GM19351 (cell line): ENCODE measurements at regions not wholly inside any gene's neighbourhood (a gene's known extent, or its start where the extent isn't known, plus 50 kb on each side); places are given as distances from the start of the nearest gene placed in this dataset.

ENCODE experiments used
- ATAC-seq: cut with Tn5 transposase; IDR thresholded peaks from one replicate; pipeline ENCODE4 v1.9.1; 2021; ENCODE audit warnings: mild to moderate bottlenecking, moderate library complexity; ENCODE audit not compliant: unreplicated experiment

DNA sequence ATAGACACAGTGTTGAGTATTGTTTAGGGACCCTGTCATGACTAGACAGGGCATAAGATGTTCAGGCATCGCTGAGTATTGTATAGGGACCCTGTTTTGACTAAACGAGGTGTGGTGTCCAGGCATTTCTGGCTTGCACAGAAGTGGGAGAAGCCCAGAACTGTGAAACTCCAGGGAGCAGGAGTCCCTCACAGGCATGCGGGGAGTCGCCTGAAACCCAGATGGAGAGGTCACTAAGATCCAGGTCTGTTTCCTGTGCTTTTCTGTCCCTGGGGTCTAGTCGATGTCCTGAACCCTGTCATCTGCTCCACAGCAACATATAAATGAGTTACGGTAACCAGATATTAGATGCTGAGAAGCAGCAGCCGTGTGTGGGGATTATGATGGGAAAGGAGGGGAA lies 469.0 kb upstream of the SALL3 start:
- ATAC-seq = no peak

DNA sequence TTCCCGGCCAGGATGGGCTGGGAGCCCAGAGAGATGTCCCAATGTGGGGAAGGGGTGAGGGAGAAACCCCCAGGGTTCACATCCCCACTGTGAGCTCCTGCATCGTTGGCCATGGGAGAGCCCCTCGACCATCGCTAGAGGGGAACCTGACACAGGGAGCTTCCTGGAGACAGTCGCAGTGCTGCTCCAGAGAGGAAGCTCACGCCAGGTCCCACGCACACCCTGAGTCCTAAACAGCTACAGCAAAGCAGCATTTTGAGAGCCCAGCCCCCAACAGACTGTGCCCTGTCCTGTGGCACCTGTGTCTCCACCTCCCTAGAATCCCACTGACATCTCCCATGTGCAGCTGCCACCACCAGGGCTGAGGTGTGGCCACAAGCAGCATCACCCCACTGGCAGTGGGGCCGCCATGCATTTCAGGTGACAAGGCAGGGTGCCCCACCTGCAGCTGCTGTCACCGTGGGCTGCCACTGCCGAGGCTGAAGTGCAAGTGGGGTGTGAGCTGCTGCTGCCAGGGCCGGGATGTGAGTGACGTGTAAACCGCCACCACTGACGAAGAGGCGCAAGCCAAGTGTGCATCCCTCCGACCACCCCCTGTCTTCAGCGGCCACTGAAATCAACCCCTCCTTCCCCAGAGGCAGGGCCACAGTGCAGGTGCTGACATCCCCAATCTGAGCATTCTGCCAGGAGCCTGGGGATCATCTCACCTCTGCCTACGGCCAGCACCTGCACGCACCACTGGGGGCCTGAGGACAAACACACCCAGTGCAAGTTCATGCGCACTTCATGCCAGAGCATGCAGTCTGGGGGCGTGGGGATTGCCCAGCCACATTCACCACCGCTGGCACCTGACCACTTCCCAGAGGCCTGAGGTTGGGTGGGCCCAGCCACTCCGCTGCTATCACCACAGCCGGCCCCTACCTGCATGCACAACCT lies 467.7 kb upstream of the SALL3 start:
- no peak for ATAC-seq

DNA sequence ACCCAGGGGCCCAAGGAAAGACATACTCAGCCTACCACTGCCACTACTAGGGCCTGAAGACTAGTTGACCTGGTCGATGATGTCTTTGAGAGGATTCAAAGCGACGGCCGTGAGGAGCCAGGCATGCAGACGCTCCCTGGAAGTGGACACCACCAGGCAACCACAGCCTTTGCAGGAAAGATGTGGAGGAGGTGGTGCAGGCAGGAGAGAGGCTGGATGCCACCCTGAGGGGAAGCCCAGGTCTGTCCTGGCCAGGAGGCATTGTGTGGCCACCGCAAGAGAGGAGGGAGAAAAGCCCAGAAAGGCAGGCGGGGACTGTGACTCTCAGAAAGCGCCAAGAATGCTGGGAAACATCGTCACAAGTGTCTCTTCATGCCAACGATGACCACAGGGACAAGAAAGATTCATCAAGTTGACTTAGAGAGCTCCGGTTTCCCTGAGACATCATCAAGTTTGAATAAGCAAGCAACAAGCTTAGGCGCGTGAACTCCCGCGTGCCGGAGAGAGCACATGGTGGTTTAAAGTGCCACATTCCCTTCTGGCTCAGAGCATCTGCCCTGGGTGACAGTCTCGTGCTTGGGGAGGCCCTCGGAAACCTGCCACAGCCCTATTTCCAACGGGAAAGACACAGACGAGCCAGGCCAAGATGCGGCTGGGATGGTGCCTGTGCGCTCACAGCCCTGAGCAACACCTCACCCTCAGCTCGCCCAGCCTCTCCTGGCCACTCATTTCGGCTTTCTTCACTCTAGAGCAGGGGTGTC lies 464.5 kb upstream of the SALL3 start:
- ATAC-seq = no peak

DNA sequence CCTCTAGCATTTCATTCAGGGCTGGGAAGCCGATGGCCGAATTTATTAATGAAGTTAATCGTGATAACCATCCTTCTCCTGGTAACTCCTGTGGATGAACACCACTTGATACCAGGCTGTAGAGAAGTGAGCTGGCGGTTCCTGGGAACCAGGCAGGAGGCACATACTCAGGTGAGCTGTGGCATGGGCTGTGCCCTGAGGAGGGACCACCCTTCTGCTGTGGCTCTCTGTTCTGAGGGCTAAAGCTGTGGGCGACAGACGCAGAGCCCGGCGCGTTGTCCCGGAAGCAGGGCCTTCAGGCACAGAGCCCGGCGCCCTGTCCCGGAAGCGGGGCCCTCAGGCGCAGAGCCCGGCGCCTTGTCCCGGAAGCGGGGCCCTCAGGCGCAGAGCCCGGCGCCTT lies 462.3 kb upstream of the SALL3 start:
- no peak for ATAC-seq

DNA sequence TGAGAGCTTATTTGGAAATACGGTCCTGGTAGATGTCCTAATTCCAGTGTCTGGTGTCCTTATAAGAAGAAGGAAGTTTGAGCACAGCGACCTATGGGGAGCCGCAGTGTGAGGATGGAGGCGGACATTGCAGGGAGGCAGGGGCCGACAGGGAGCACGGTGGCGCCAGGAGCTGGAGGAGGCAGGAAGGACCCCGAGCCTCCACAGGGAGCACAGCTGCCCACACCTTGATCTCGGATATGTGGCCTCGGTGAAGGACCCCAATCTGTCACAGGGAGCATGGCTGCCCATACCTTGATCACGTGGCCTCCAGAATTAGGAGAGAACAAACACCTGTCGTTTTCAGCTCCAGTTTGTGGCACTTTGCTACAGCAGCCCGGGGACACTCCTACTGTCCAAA lies 461.6 kb upstream of the SALL3 start:
- ATAC-seq = no peak

DNA sequence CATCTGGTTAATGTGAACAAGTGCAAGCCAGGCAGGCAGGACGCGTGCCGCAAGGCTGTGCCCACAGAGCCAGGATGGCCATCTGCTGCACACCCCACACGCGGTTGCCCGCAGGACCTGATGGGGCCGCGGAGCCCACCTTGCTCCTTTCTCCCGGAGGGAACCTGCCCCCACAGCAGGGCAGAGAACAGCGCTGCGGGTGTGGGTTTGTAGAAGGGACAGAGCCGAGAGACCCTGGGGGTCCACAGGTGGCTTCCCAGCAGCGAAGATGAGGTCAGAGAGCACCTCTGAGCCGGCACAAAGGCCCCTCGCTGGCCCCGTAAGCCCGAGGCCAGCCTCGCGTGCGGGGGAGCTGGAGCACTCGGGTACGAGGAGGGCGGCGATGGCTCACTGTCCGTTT lies 460.8 kb upstream of the SALL3 start:
- ATAC-seq = no peak

DNA sequence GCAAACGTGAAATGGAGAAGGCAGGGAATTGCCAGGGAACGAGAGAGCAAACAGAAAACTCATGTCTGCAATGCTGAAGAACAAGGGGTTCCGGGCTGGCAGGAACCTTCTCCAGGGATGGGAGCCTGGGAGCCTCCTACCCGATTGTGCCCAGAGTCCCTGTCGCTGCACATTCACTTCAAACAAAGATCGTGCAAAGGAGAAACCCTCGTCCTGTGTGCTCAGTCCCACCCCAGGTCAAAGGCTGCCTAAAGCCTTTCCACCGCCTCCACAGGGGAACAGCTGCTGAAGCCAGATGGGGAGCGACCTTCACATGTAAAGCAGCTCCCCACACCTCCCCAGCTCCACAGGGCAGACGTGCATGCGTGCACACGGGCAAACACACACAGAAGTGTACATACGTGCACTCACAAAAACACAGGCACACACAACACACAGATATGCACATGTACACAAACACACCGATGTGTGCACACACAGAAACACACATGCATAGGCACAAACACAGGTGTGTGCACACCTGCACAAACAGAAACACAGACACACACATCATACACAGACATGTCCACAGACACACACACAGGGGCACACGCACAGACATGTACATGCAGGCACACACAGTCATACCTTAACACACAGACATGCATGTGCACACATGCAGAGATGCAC lies 460.1 kb upstream of the SALL3 start:
- ATAC-seq = no peak

DNA sequence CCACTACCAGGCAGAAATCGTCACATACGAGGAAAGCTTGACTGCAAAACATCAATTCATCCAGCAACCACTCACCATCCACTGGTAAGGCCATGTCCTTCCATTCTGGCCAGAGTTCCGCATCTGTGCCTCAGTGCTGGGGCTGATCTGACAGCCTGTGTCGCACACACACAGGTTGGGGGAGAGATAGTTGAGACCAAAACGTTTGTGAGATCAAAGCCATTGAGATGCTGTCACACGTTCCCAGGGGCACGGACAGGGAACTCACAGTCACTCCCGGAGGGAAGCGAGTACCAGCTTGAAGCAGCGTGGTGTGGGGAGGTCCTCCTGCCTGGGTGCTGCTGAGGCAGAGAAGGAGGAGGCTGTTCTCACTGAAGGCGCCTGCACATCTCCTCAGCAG lies 458.5 kb upstream of the SALL3 start:
- ATAC-seq = no peak

DNA sequence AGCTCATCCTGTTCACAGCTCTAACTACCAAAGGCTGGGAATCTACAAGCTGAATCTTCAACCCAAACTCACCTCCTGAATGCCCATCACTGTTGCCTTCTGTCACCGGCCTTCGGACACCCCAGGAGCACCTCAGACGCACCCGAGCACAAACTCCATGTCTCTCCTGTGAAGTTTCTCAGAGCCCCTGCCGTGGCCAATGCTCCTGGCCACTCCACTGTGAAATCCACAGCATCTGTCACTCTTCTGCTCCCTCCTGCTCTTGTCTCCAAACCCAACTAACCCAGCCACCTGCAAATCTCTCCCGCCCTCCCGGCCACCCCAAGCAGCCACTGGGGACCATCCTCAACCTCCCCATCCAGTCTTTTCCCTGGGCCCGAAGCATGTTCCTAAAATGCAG lies 457.9 kb upstream of the SALL3 start:
- no peak for ATAC-seq

DNA sequence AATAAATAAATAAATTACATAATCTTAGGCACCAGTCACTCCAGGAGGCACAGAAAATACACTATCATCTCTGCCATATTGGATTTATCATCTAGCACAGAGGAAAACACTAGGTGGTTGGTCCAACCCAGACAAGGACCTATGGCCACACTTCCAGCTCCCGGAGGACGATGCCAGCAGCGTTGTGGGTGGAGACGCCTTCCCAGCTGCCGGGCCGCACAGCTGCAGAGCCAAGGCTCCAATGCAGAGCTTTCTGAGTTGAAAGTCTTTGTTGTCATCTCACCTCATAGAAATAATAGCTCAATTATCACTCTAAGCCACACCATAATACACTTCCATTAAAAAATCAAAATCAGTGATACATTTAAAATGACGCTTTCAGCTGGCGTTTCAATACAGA lies 457.1 kb upstream of the SALL3 start:
- no peak for ATAC-seq

DNA sequence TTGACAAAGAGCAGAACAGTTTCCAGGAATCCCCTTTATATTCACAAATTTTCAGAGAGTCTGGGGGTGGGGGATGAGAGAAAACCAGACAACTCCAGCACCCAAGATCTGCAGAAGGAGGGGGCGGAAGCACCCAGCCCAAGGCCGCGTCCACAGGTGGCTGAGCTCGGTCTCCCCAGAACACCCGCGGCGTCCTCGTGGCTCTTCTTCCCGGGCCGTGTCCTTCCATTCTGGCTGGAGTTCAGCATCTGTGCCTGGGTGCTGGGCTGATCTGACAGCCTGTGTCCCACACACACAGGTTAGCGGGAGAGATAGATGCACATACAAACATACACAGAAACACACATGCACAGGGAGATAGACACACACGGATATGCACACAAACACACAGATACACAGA lies 455.8 kb upstream of the SALL3 start:
- ATAC-seq = no peak

DNA sequence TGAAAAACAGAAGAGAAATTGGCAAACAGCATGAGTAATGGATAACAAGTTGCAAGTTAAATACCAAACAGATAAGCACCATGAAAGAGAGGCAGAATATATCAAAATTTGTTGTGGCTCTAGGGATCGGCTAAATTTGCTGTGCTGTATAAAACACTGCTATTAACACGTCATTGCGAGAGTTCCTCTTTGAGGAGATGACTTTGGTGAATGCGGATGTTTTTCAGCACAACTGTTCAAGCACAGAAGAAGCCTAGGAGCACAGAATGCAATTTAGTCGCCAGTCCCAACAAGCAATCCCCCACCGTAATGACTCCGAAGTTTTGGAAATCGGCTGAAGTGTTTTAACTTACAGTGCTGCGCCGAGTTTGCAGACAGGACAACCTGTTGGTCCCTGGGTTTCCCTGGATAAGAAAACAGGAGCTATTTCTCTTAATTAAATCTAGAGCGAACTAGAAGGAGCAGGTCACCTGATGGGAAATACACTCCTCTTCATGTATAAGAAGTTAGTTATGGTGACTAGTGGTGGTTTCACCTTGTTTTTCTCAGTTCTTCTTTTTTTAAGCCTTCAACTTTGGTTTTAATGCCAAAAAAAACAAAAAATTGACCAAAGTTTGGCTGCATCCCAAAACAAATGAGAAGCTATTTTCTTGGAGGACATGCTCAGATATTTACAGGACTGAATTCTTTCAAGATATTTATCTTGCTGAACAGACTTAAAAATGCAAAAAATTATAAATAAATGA lies 454.1 kb upstream of the SALL3 start:
- no peak for ATAC-seq

DNA sequence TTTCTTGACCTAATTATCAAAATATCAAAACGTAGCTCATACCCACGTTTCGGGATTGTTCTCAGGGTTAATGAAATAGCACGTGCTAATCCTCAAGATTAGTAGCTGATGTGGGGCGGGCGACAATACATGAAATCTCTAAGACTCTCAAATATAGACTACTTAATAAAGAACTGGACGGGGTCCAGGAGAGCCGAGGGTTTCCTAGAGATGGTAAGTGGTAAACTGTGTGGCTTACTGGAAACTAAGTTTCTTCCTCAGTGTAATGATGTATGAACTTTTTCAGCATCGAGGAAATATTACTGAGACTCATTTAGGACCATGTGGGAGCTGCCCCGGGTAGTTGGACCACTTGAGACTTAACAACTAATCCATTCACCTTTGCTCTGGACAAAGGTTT lies 453.3 kb upstream of the SALL3 start:
- no peak for ATAC-seq

DNA sequence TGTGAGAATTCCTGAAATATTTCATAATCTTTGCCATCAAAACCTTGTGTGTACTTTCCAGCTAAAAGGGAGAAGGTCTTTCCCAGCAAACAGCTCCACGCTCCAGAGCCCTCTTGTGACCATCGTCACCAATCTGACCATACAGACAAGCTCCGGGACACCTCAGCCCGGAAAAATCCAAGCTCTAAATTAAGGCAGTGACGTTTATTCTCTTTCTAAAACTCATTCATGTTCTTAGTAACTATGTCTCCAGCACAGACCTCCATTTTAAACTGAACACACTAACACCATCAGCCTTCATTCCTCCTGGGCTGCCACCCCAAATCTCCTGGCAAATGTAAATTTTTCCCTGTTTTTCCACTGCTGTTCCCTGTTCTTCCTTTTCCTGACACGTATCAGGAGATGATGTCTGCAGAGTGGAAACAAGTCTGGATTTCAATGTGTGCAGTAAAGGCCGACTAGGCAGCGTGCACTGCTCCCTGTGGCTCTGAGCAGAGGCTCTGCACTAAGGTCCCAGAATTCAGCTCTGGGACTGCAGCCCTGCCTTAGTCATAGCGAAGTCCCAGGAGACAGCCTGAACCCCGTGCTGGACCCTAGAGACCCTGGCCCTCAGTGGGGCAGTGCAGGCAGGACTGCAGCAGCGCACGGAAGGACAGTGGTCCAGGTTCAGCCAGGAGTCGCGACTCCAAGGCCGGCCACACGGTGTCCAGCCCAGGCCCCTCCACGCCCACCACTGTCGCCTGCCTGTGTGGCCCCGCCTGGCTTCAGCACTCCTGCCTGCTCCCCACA lies 452.5 kb upstream of the SALL3 start:
- no peak for ATAC-seq

DNA sequence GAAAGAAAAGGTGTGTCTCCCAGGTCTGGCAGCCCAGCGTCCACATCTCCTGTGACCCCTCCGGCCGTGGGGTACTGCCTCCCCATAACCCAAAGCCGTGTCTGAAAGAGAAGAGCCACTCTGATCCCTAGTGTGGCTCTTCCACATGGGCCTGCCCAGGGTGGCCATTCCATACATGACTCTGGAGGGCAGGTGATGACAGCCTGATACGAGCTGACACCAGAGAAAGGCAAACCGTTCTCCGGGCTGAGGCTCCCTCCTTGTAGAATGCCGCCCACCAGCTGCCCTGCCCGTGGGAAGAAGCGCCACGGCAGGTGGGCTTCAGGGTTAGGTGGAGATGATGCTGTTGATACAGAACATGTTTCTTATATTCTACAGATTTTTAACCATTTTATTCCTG lies 451.6 kb upstream of the SALL3 start:
- ATAC-seq = no peak

DNA sequence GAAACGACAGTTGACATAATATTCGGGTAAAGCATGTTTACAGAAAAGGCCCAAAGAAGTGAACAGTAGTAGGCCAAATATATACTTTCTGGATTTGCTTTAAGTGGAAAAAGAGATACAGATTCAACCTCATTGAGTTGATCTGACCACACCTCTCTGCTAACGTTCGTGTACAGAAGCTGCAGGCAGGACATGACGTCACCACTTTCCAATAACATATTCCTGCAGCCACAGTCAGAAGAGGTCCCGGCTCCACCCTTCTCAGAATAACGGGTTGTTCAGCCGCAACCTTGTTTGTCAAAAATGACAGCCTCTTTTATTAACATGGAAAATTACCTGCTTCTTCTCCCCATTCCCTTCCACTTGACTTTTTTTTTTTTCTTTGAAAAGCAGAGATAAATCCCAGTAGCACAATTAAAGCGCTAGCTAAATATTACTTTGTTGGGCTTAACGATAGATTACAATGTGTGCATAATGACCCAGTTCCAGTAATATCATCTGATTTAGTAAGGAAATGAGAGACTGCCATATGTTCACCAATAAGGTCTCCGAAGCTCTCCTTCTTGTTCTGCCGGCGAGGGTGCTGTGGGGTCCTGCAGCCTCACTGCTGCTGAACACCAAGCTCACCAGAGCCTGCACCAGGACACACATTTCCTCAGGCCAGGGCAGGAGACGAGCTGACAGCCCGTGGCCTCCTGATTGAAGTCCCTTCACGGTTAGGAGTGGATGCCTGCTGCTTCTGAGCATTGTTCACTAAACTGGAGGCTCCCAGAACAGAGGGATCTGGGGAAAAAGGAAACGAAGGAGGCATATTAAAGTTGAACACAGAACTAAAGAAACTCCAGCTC lies 451.0 kb upstream of the SALL3 start:
- ATAC-seq = no peak

DNA sequence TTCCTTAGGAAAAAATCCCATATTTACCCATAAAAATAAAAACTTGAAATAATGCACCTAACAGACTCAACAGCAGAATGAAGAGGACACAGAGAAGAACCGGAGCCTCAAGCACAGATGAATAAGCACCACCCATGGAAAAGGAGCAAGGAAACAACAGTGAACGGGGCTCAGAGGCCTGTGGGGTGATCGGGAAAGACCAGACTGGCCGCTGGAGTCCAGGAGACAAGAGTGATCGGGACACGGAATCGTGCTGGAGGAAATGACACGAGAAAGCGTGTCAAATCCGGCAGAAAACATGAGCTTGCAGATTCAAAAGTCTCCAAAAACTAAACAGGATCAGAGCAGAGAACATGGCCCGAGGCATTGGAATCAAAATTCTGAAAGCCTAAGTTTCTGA lies 448.0 kb upstream of the SALL3 start:
- no peak for ATAC-seq

DNA sequence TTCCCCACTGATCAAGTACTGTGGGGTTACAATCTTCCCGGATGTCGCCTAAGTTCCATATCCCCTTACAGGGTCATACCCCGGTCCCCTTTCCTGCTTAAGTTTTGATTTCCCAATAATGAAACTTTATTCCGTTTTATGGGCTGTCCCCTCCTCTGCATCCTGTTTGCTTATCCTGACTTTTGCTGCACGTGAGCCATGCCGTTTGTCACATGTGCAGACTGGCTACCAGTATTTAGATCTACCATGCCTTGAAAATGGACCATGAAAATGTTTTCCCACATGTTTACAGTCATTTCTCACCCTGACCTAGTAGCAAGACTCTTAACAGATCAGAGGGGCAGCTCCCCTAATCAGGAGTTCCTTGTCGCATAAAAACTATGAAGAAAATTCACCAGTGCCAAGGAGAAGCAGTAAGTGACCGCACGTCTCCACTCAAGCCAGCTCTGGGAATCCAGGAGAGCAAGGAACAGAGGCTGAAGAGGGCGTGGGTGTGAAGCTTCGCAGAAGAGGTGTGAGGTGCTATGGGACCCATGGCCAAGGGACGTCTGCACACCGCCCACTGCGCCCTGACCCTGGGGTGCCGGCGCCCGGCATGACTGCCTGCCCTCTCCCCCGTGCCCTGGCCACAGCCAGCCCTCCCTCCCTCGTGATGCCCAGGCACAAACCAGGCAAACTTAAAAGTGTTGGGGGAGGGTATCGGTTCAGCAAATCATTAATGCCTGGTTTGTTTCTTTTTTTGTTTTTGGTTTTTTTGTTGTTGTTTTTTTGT lies 440.8 kb upstream of the SALL3 start:
- no peak for ATAC-seq
